NCI-H446 (cell line): ENCODE measurements at regions not wholly inside any gene's neighbourhood (a gene's known extent, or its start where the extent isn't known, plus 50 kb on each side); places are given as distances from the start of the nearest gene placed in this dataset.
"Not testable (repeated sequence)": the region's sequence is repeated elsewhere in the genome, so short reads cannot be mapped to it uniquely, and the experiment has no call there.

Experiments
- DNase-seq, 2 experiments: peaks; one replicate each; lab custom pipeline; 2025; lab: John Stamatoyannopoulos, UW

DNA sequence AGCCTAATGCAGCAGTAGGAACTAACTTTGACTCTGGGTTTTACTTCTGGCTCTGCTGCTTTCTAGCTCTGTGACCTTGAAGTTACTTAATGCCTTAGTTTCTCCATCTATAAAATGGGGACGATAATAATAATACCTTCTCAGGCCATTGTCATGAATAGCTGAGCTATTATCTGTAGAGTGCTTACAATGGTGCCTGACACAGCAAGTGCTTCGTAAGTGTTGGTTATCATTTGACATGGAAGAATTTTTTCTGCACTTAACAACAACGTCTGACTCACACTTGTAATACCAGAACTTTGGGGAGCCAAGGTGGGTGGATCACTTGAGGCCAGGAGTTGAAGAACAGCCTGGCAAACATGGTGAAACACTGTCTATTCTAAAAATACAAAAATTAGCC, 140.5 kb downstream of the ARL4A start:
- DNase-seq, result no peak

DNA sequence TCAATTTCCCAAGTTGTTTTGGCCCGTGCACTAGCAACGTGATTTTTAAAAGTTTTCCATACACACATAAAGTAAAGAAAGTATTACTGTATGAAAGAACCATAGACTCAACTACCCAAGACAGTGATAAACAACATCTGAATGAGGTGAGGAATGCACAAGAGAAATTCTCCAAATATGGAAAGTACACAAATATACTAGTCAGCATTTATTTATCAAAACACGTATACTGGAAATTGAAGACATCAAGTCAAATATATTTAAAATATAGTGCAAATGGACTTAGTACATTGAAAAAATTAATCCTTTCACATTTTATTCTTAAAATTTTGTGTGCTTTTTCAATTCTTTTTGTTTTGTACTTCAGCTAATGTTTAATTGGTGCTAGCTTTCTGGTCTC, 143.6 kb downstream of the ARL4A start:
- no peak for DNase-seq

DNA sequence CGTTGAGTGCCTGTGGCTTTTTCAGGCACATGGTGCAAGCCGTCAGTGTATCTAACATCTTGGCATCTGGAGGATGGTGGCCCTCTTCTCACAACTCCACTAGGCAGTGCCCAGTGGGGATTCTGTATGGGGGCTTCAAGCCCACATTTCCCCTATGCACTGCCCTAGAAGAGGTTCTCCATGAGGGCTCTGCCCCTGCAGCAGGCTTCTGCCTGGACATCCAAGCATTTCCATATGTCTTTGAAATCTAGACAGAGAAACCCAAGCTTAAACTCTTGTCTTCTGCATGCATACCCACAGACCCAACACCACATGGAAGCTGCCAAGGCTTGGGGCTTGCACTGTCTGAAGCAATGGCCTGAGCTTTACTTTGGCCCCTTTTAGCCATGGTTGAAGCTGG, 146.4 kb downstream of the ARL4A start:
- no peak for DNase-seq

DNA sequence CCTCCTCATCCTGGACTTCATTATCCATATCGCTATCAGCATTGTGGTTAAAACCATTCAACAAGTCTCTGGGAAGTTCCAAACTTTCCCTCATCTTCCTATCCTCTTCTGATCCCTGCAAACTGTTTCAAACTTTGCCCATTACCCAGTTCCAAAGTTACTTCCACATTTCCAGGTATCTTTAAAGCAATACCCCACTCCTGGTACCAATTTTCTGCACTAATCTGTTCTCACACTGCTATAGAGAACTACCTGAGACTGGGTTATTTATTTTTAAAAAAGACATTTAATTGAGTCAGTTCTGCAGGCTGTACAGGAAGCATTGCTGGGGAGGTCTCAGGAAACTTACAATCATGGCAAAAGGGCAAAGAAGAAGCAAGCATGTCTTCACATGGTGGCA, 147.3 kb downstream of the ARL4A start:
- no peak for DNase-seq

DNA sequence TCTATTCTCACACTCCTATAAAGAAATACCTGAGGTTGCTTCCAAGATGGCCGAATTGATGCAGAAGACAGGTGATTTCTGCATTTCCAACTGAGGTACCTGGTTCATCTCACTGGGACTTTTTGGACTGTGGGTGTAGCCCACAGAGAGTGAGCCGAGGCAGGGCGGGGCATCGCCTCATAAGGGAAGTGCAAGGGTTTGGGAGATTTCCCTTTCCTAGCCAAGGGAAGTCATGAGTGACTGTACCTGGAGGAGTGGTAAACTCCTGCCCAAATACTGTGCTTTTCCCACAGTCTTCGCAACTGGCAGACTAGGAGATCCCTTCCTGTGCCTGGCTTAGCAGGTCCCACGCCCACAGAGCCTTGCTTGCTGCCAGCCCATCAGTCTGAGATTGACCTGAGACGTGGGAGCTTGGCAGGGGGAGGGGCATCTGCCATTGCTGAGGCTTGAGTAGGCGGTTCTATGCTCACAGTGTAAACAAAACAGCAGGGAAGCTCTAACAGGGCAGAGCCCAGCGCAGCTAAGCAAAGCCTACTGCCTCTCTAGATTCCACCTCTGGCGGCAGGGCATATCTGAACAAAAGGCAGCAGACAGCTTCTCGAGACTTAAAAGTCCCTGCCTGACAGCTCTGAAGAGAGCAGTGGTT, 152.2 kb downstream of the ARL4A start:
- no peak for DNase-seq

DNA sequence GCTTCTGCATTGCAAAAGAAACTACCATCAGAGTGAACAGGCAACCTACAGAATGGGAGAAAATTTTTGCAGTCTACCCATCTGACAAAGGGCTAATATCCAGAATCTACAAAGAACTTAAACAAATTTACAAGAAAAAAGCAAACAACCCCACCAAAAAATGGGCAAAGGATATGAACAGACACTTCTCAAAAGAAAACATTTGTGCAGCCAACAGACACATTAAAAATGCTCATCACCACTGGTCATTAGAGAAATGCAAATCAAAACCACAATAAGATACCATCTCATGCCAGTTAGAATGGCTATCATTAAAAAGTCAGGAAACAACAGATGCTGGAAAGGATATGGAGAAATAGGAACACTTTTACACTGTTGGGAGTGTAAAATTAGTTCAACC, 157.3 kb downstream of the ARL4A start:
- not testable (repeated sequence) for DNase-seq

DNA sequence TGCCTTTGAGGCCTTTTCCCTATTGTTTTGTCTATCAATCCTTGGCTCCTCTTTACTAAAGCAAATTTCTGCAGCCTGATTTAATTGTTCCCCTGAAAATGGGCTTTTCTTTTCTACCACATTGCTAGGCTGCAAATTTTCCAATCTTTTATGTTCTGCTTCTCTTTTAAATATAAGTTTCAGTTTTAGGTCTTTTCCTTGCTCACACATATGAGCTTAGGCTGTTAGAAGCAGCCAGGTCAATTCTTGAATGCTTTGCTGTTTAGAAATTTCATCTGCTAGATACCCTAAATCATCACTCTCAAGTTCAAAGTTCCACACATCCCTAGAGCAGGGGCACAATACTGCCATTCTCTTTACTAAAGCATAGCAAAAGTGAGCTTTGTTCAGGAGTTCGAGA, 159.6 kb downstream of the ARL4A start:
- no peak for DNase-seq

DNA sequence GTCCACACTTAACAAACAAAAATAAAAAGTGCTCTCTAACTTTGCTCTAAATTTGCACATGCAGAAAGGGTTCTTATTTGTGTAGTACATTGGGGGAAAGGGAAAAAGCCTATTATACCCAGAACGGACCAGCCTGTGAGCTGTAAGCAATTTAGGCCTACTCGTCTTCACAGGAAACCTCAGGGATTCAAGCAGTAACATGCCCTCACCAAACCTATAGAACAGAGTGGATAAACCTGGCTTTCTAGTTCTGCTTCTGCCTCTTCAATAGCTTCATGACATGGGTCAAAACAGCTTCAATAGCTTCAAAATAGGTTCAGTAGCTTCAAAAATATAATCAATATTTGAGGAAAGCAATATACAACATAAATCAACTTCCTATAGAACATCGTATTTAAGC, 163.7 kb downstream of the ARL4A start:
- no peak for DNase-seq

DNA sequence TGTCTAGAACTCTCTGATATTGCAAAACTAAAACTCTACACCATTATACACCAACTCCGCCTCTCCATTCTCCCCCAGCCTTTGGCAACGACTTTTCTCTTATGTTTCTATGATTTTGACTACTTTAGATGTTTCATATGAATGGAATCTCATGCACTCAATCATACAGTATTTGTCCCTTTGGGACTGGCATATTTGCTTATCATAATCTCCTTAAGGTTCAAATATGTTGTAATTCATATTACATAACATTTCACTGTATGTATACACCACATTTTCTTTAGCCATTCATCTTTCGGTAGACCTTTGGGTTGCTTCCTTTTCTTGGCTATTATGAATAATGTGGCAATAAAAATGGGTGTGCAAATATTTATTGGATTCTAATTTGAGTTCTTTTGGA, 164.4 kb downstream of the ARL4A start:
- DNase-seq, result no peak

DNA sequence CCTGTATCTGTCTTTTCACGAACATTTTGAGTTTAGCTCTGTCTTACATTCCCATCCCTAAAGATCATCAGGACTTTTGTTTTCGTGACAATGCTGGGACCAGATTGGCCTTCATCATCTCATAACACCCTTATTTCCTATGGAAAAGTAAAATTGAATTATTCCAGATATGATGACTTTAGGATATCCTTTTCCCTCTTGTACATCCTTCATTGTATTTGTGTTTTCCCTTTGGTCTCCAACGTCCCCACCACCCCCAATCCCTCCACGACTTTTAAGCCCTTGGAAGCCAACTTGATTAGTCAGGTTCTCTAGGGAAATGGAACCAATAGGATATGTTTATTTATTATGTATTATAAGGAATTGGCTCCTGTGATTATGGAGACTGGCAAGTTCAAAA, 167.6 kb downstream of the ARL4A start:
- no peak for DNase-seq

DNA sequence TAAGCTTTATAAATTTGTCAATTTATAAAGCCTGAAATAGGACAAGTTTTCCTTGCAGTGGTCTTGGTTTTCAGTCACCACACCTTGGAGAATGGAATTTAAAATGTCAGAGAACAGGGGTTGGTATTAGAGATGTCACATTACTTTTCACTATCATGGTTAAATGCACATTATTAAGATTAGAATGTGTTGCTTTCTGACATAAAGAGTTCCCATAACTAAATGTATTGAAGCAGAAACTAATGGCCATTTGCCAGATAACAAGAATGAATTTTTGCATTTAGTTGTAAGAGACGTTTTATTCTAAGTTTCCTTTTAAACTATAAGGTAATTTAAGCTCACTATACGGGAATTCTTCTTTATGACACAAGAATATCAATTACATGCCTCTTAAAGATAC, 172.3 kb downstream of the ARL4A start:
- no peak for DNase-seq

DNA sequence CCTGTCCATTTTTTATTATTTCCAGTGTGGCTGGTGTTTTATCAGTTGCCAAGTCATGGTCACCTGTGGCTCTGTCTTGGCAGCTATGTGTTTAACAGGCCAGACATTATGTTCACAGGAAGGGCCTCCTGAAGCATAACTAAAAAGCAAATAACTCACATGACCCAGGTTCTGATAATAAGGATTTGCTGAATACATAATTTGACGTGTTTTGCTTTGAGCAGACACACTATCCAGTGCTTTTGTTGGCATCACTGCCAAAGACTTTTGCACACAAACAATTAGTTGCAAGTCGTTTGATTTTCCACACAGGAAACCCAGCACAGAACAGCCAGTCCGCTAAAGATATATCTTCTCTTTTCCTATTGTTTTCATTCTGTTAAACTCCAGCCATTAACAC, 173.6 kb downstream of the ARL4A start:
- DNase-seq, result no peak

DNA sequence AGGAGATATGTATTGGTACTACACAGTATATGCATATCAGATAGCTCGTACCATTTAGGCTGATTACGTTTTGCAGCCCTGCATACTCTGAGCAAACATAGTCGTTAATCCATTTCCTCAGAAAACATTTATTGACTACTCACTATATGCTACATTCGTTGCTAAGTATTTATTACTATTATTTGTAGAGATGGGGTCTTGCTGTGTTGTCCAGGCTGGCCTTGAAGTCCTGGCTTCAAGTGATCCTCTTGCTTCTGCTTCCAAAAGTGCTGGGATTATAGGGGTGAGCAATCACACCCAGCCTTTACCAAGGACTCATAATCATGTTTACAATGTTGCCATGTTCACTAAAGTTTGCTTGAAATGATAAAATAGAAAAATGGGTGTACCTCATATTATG, 174.7 kb downstream of the ARL4A start:
- DNase-seq, result no peak

DNA sequence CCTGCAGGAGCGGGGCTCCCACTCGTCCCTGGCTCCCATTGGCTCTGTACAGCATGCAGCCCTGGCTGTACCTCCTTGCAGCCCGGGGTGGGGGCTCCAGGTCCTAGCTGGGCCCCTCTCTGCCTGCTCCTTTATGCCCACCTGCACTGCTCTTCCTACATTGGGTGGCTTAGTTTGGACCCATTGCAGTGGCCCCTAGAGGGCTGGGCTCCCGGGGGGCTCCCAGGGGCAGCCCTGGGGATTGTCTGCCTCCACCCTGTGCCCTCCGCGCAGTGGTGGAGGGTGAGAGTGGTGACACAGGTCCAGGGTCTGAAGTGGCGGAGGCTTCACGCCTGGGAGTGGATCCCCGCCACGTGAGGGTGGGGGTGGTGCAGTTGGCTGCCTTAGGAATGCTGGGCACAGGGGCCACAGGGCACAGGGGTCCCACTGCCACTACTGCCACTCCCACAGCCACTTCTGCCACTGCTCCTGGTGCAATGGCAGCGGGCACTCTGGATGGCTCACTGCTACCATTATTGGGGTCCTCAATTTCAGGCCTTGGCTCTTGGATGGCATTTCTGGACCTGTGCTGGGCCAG, 177.1 kb downstream of the ARL4A start:
- DNase-seq, result no peak

DNA sequence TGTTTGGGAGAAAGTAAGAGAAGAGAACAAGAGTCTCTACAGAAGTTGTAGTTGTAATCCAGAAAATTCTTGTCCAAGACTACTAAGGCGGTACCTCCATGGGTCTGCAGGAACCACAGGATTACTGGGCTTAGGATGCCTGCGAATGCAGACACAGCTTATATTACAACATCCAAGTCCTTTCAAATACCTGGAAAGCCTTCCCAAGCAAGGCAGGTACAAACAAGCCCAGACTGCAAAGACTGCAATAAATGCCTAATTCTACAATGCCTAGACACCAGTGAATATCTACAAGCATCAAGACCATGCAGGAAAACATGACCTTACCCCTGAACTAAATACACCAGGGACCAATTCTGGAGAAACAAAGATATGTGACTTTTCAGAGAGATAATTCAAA, 178.2 kb downstream of the ARL4A start:
- DNase-seq, result no peak

DNA sequence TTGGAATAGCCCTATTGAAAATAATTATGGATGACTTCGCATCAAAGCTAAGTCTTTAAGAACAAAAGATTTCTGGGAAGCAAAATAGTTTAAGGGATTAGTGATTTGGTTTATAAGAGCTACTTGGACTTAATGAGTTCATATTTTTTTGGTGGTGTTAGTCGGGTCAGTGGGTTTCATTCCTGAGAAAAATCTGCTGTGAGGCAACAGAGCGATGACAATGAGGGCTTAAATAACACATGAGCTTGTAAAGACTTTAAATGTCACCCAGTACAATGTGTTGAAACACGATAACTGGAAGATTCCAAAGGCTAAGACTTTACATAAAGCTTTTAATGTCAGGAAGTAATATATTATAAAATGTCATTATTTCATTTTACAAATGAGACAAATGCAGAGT, 178.8 kb downstream of the ARL4A start:
- DNase-seq, result no peak

DNA sequence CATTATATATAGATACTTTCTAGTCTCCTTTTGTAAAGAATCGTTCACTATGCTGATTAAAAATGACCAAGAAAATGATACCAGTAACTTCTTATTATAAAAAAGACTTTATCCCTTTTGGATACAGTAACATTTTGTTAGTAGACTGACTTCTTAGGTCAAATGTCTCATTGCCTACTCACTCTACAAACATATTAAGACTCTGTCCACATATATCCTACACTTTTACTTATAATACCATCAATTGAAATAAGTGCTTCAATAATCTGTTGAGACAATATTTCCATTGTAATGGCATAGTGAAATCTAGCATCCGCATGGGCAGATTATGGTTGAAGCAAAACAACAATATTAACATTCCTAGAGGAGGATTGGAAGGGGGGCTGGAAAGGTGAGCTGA, 180.6 kb downstream of the ARL4A start:
- no peak for DNase-seq

DNA sequence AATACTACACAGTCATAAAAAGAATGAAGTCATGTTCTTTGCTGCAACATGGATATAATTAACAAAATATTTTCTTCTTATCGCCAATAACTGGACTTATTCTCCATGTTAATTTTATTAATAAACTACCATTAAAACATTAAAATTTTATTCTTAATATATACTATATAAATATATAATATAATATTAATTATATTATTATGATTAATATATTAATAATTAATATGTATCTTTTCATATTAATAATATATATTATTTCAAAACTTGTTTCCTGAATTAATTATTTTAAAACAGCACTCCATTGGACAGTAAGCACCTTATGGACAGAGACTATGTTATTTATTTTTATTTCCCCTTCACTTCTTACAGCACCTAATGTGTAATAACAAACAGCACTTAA, 182.8 kb downstream of the ARL4A start:
- DNase-seq, result no peak

DNA sequence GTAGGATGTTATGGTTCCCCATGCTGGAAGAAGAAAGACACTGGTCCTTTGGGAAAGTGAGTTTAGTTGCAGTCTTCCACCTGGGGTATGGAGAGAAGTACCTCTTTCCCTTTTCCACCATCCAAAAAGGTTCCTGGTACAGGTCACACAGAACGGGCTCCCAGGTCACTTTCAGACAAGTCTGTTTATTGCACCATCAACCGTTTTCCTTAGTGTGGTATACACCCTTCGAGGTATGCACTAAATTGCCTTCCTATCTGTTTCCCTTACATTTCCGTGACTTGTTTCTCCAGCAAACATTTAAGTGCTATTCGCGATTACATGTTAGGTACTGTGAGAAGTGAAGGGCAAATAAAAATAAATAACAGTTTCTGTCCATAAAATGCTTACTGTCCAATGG, 185.1 kb downstream of the ARL4A start:
- no peak for DNase-seq

DNA sequence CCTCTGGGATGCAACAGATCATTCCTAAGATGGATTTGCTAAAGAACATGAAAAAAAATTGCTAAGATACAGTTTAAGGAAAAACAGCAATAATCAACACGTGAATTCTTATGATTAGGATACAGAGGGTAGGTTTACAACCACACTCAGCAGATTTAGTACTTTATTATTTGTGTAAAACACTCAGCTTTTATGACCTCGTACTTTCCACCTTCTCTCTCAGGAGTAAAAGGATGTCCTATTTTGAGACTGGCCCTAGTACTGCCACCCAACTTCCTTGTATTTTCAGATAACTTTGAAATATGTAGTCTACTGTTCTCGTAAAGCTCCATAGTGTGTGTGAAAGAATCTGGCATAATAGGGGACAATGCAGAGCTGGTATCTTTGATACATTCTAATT, 186.1 kb downstream of the ARL4A start:
- DNase-seq, result no peak

DNA sequence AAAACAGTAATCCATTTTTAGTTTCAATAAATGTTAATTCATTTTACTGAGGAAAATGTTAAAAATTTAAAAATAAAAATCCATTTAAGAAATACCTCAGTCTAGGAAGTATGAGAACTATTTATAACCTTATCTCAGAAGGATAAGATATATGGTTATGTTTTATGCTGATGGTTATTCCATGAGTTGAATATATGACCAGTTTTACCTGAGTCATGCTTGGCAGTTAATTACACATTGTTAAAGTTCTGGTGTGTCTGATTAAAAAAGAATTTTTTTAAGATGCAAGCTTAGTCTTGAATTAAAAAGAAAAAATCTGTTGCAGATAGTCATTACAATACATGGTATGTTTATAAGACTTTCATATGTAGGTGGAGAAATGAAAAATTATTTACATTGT, 191.7 kb downstream of the ARL4A start:
- no peak for DNase-seq

DNA sequence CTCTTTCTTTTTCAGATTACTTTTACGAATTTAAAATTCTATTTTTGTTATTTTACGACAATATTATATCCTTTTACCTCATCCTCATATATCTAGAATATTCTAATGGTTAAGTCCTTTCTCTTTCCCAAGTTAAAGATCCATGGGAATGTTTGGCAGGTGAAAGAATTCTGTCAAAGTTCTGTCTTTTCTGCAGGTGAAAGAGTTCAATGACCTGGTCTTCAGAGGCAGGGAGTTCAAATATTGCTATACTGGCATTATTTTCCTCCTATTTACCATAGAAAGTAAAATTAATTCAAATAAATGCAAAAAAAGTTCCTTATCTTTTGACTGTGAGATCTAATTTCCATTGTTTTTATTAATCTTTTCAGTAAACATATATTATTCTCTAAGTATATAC, 194.3 kb downstream of the ARL4A start:
- no peak for DNase-seq

DNA sequence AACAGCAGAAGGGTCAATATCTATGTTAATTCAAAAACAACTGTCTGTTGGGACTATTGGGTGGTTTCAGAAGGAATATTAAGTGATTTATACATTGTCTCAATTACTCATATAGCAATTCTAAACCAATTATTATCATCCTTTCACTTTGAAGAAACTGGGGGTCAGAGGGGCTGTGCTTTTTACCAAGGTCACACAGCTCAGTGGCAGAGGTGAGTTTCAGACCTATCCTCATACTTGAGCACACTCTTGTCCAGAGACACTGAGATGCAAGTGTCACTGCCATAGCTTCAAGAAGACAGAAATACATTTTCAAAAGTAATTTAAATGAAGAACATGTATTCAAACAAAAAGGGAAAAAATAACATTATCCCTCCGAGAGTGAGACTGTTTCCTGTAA, 195.3 kb downstream of the ARL4A start:
- DNase-seq, result no peak

DNA sequence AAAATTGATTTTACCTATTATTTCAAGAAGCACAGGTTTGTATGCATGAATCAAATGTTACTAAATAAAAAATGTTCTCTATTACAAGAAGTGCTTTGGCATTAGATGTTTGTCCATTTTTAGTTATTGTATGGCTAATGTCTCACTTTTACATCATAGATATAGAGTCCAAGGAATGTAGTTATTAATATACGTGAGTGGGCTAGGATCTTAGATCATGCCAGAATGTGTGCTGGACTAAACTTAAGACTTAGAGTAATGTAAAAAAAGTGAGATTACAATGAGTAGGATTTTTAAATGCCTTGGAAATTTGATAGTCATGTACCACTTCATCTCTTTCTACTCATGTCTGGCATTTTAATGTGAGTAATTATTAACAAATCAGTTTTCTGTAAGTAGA, 196.6 kb downstream of the ARL4A start:
- no peak for DNase-seq
